ENCODE measurements at regions not wholly inside any gene's neighbourhood (a gene's known extent, or its start where the extent isn't known, plus 50 kb on each side); places are given as distances from the start of the nearest gene placed in this dataset.

GRCh38 chr14:101492716-101493115, 68.6 kb upstream of the DIO3 start:
- no peak for DNase-seq (ENCODE audit: low spot score)

- no peak for DNase-seq (ENCODE audit: low spot score)
These were observed 66.5 kb upstream of the DIO3 start for GRCh38 chr14:101494826-101495225.

GRCh38 chr14:101495284-101495683, 66.0 kb upstream of the DIO3 start:
- DNase-seq (ENCODE audit: low spot score): no peak

GRCh38 chr14:101495827-101496775, 65.2 kb upstream of the DIO3 start:
- no peak for DNase-seq (ENCODE audit: low spot score)

GRCh38 chr14:101496776-101497683, 64.3 kb upstream of the DIO3 start:
- DNase-seq (ENCODE audit: low spot score): no peak

- no peak for DNase-seq (ENCODE audit: low spot score)
These were observed 63.4 kb upstream of the DIO3 start for GRCh38 chr14:101497684-101498525.

- DNase-seq (ENCODE audit: low spot score): no peak
These were observed 62.8 kb upstream of the DIO3 start for GRCh38 chr14:101498526-101498860.

- DNase-seq (ENCODE audit: low spot score): no peak
These were observed 62.2 kb upstream of the DIO3 start for GRCh38 chr14:101499080-101499479.

GRCh38 chr14:101499513-101499912, 61.8 kb upstream of the DIO3 start:
- DNase-seq (ENCODE audit: low spot score): no peak

- DNase-seq (ENCODE audit: low spot score): no peak
These were observed 61.2 kb upstream of the DIO3 start for GRCh38 chr14:101500061-101500460.

- DNase-seq (ENCODE audit: low spot score): no peak
These were observed 60.6 kb upstream of the DIO3 start for GRCh38 chr14:101500681-101501080.

GRCh38 chr14:101501341-101501740, 60.0 kb upstream of the DIO3 start:
- no peak for DNase-seq (ENCODE audit: low spot score)

GRCh38 chr14:101501858-101502615, 59.3 kb upstream of the DIO3 start:
- no peak for DNase-seq (ENCODE audit: low spot score)

- no peak for DNase-seq (ENCODE audit: low spot score)
These were observed 58.4 kb upstream of the DIO3 start for GRCh38 chr14:101502761-101503392.

- DNase-seq (ENCODE audit: low spot score): no peak
These were observed 57.7 kb upstream of the DIO3 start for GRCh38 chr14:101503431-101504095.

GRCh38 chr14:101504096-101504948, 57.0 kb upstream of the DIO3 start:
- DNase-seq (ENCODE audit: low spot score): no peak

GRCh38 chr14:101505236-101505970, 55.9 kb upstream of the DIO3 start:
- DNase-seq (ENCODE audit: low spot score): no peak

GRCh38 chr14:101506211-101506925, 54.9 kb upstream of the DIO3 start:
- DNase-seq (ENCODE audit: low spot score): no peak

Measured in SW480 (cell line).